HepG2 (cell line): ENCODE measurements at regions not wholly inside any gene's neighbourhood (a gene's known extent, or its start where the extent isn't known, plus 50 kb on each side); places are given as distances from the start of the nearest gene placed in this dataset.

Source experiments
- ATAC-seq: fragments of 200-7000 bp; cut with Tn5 transposase; 3 replicates; pipeline ENCODE4 v1.9.1; 2020; ENCODE audit warnings: mild to moderate bottlenecking, moderate library complexity
- BruUV-seq: library from RNA; stranded (reverse); fragments of 400-500 nt; replicated peaks from 2 replicates; lab custom pipeline; 2021; lab: Mats Ljungman, UMichigan
- CTCF ChIA-PET: fragments of 300-600 bp; formaldehyde crosslinking; extraction: SDS; loops from one replicate; lab custom pipeline; 2021; ENCODE audit warnings: low total read pairs, inconsistent platforms, low intra/inter-chr PET ratio; lab: Yijun Ruan, JAX
- POLR2A ChIA-PET: fragments of 350-600 bp; sonication (Branson Sonifier 250); formaldehyde crosslinking; loops from one replicate; lab custom pipeline; 2020; ENCODE audit warnings: antibody characterized with exemption, inconsistent platforms; lab: Yijun Ruan, JAX
- DNase-seq: peaks from one replicate; pipeline ENCODE4 v3.0.0-alpha.2; 2015; ENCODE audit warnings: low spot score
- FAIRE-seq: peaks from 3 replicates; lab custom pipeline; 2011; peaks lifted over from hg19 to GRCh38; lab: Jason Lieb, UNC
- H2AFZ ChIP-seq: one replicate; pipeline ENCODE4 v1.6.1; 2011; ENCODE audit warnings: low read length, inconsistent platforms
- H3K27ac ChIP-seq: fragments of 300-600 bp; 3 replicates; pipeline ENCODE4 v1.8.0; 2011; ENCODE audit warnings: mixed run types, mild to moderate bottlenecking, mixed read lengths, low read length, inconsistent platforms; ENCODE audit not compliant: insufficient read depth; ENCODE audit errors: extremely low read length
- H3K27me3 ChIP-seq, 2 experiments: fragments of 200-600 bp in 1 of 2; 2 replicates in 1 of 2; 3 replicates in 1 of 2; pipeline versions ENCODE4 v1.6.0 to v1.8.0; 2011; ENCODE audit warnings: low read length in 2 of 2, mild to moderate bottlenecking in 2 of 2, moderate library complexity in 2 of 2, inconsistent platforms in 1 of 2; ENCODE audit not compliant: insufficient read depth in 2 of 2, control insufficient read depth in 1 of 2
- H3K36me3 ChIP-seq, 2 experiments: fragments of 200-600 bp in 1 of 2; replicated peaks in 1 of 2; 2 replicates in 1 of 2; 3 replicates in 1 of 2; pipeline versions ENCODE4 v1.5.1 to v1.8.0; 2011; ENCODE audit warnings: low read length in 2 of 2, inconsistent platforms in 1 of 2; ENCODE audit not compliant: insufficient read depth in 2 of 2, control insufficient read depth in 1 of 2
- H3K4me1 ChIP-seq: 2 replicates; pipeline ENCODE4 v1.5.1; 2012; ENCODE audit warnings: low read length, inconsistent platforms; ENCODE audit not compliant: insufficient read depth
- H3K4me2 ChIP-seq: 2 replicates; pipeline ENCODE4 v1.6.0; 2011; ENCODE audit warnings: low read depth, low read length, inconsistent platforms
- H3K4me3 ChIP-seq, 3 experiments: fragments of 200-600 bp in 1 of 3; sonication (generic), shearing (Covaris generic) in 1 of 3; replicated peaks in 1 of 3; 2 replicates each; pipeline ENCODE4 v1.5.1; 2011 to 2016; ENCODE audit warnings: low read length in 3 of 3, inconsistent platforms in 2 of 3, low read depth in 2 of 3, mild to moderate bottlenecking in 2 of 3, control low read depth in 1 of 3, mixed read lengths in 1 of 3; ENCODE audit not compliant: insufficient read depth in 1 of 3
- H3K79me2 ChIP-seq: one replicate; pipeline ENCODE4 v1.6.1; 2011; ENCODE audit warnings: low read length, inconsistent platforms; ENCODE audit not compliant: insufficient read depth
- H3K9ac ChIP-seq: 2 replicates; pipeline ENCODE4 v1.6.0; 2011; ENCODE audit warnings: mild to moderate bottlenecking, low read depth, low read length, inconsistent platforms; ENCODE audit not compliant: insufficient read depth
- H3K9me3 ChIP-seq: 2 replicates; pipeline ENCODE4 v1.5.1; 2012; ENCODE audit warnings: mild to moderate bottlenecking, low read length
- H4K20me1 ChIP-seq: 2 replicates; pipeline ENCODE4 v1.6.0; 2011; ENCODE audit warnings: inconsistent platforms, mild to moderate bottlenecking, low read length, moderate library complexity; ENCODE audit not compliant: insufficient read depth
- AGO2 ChIP-seq: fragments of 200-400 bp; formaldehyde crosslinking; optimal IDR thresholded peaks from 2 replicates; pipeline ENCODE3; 2017; ENCODE audit warnings: mild to moderate bottlenecking, low read depth, low read length, moderate library complexity
- ARNT ChIP-seq: fragments of 450-650 bp; IDR thresholded peaks from 2 replicates; pipeline ENCODE4 v1.6.1; 2017
- MAFK ChIP-seq, 2 experiments: IDR thresholded peaks in 1 of 2; conservative IDR thresholded peaks in 1 of 2; 2 replicates each; pipeline ENCODE4 v1.6.1; 2011; ENCODE audit warnings: improper control_type of control experiment in 2 of 2, low read length in 2 of 2
- MEF2D ChIP-seq: sonication (generic); formaldehyde crosslinking; IDR thresholded peaks from 2 replicates; pipeline ENCODE4 v1.5.1; 2020; ENCODE audit warnings: mild to moderate bottlenecking, missing genetic modification reagents
- NFAT5 ChIP-seq: sonication (generic); formaldehyde crosslinking; IDR thresholded peaks from 2 replicates; pipeline ENCODE4 v1.4.0; 2020; ENCODE audit warnings: missing genetic modification reagents
- POLR2G ChIP-seq: fragments of 200-400 bp; formaldehyde crosslinking; IDR thresholded peaks from 2 replicates; pipeline ENCODE4 v1.6.1; 2018; ENCODE audit warnings: mild to moderate bottlenecking, low read depth, low read length, moderate library complexity
- RCOR2 ChIP-seq: IDR thresholded peaks from 2 replicates; pipeline ENCODE4 v1.6.1; 2016; ENCODE audit warnings: missing biosample characterization, missing genetic modification reagents
- TBP ChIP-seq: sonication (generic); formaldehyde crosslinking; IDR thresholded peaks from 2 replicates; pipeline ENCODE4 v1.5.0; 2020; ENCODE audit warnings: missing genetic modification reagents
- TFDP1 ChIP-seq: IDR thresholded peaks from 2 replicates; pipeline ENCODE4 v1.6.1; 2016; ENCODE audit warnings: missing compliant biosample characterization, missing genetic modification reagents, borderline replicate concordance
- ZBTB3 ChIP-seq: sonication (generic); formaldehyde crosslinking; IDR thresholded peaks from 2 replicates; pipeline ENCODE4 v1.4.0; 2020; ENCODE audit warnings: low read depth, mild to moderate bottlenecking, moderate library complexity, missing genetic modification reagents, borderline replicate concordance
- ZBTB49 ChIP-seq: sonication (generic); formaldehyde crosslinking; IDR thresholded peaks from 2 replicates; pipeline ENCODE4 v1.4.0; 2020; ENCODE audit warnings: missing genetic modification reagents, borderline replicate concordance
- ZFP62 ChIP-seq: sonication (generic); formaldehyde crosslinking; IDR thresholded peaks from 2 replicates; pipeline ENCODE4 v1.4.0; 2020; ENCODE audit warnings: missing genetic modification reagents
- ZKSCAN8 ChIP-seq: IDR thresholded peaks from 2 replicates; pipeline ENCODE4 v1.6.1; 2016; ENCODE audit warnings: borderline replicate concordance, missing genetic modification reagents, missing compliant biosample characterization
- ZNF143 ChIP-seq: sonication (generic); formaldehyde crosslinking; IDR thresholded peaks from 2 replicates; pipeline ENCODE4 v1.4.0; 2020; ENCODE audit warnings: missing genetic modification reagents
- ZNF225 ChIP-seq: sonication (generic); formaldehyde crosslinking; IDR thresholded peaks from 2 replicates; pipeline ENCODE4 v1.4.0; 2020; ENCODE audit warnings: mild to moderate bottlenecking, missing genetic modification reagents
- ZNF432 ChIP-seq: sonication (generic); formaldehyde crosslinking; IDR thresholded peaks from 2 replicates; pipeline ENCODE4 v1.5.0; 2020; ENCODE audit warnings: missing genetic modification reagents, mild to moderate bottlenecking, borderline replicate concordance
- ZNF546 ChIP-seq: sonication (generic); formaldehyde crosslinking; conservative IDR thresholded peaks from 2 replicates; pipeline ENCODE4 v1.8.1; 2023; ENCODE audit warnings: mild to moderate bottlenecking, missing genetic modification reagents
- WGBS: methylation state at CpG from one replicate; pipeline ENCODE4 v1.1.6; 2017; ENCODE audit warnings: low lambda C conversion rate; 5-methylcytosine and 5-hydroxymethylcytosine counted together
- in situ Hi-C: cut with HindIII; loops from 2 replicates; pipeline ENCODE4 v1.10.0; 2017; ENCODE audit warnings: low pct_unique_long_range_greater_than_20kb; ENCODE audit not compliant: extremely low pct_ligation_motif_present
- intact Hi-C: fragments of 100-400 bp; cut with micrococcal nuclease; formaldehyde crosslinking; loops from one replicate; pipeline ENCODE4 v1.10.0; 2022; ENCODE audit not compliant: unreplicated experiment

DNA sequence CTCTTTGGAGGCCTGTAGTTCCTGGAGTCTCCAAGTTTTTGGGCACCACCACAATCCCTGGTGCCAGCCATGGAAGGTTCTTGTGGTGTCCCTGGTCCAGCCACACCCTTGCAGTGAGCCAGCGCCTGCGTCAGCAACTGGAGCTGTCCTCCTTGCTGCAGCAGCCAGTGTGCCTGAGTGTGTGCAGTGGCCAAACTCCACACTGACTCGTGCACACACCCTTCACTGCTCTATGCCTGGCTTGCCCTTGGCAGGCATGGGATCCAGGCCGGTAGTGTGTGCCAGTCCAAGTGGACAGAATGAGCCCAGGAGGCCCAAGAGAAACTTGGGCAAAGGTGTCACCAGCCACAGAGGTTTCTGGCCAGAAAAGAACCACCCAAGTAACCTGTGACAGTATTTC lies 1074.0 kb downstream of the PCDH18 start:
- H3K4me3 ChIP-seq, result no peak overlapping the region
- no TSS peak for BruUV-seq

More for the DNA sequence above, 1074.0 kb downstream of the PCDH18 start:
- no peak for DNase-seq
- FAIRE-seq, result no peak
- Histone ChIP-seq H3K4me2 (no peak overlapping the region), H3K4me1 (no peaks in the 10 kb centered on the region), H3K36me3 (no peaks in the 10 kb centered on the region), H3K9ac (no peak overlapping the region), H2AFZ (no peak overlapping the region), H4K20me1 (no peaks in the 10 kb centered on the region), H3K9me3 (no peaks in the 10 kb centered on the region), H3K27me3 (no peaks in the 10 kb centered on the region), H3K27ac (no peak overlapping the region), H3K79me2 (no peaks in the 10 kb centered on the region)
- CTCF ChIA-PET, result no interaction called here
- POLR2A ChIA-PET, result no interaction called here
- in situ Hi-C loops, result no loop called here
- WGBS, result no CpG with 5 or more reads among the region's 4 CpGs
- ATAC-seq, result no peak
- intact Hi-C loops, result no loop called here
- TF ChIP-seq MAFK (conservative IDR thresholded peaks at IDR 0.05 in 1 of 2, IDR thresholded peaks at IDR 0.05 in 1 of 2; ENCODE audit: low read length in 2 of 2) (no peak), ZBTB3 (CRISPR knock-in tag) (no peak), ZNF546 (CRISPR knock-in tag) (no peak), ZNF143 (CRISPR knock-in tag) (no peak), TFDP1 (CRISPR knock-in tag) (no peak), ZBTB49 (no peak), ARNT (no peak), ZNF432 (CRISPR knock-in tag) (no peak), TBP (CRISPR knock-in tag) (no peak), POLR2G (no peak), ZKSCAN8 (CRISPR knock-in tag) (no peak), ZNF225 (CRISPR knock-in tag) (no peak), AGO2 (no peak), RCOR2 (CRISPR knock-in tag) (no peak), MEF2D (CRISPR knock-in tag) (no peak), NFAT5 (CRISPR knock-in tag) (no peak), ZFP62 (no peak)
- TF ChIP-seq, all 625 proteins: peak for 0
